ENCODE measurements at regions not wholly inside any gene's neighbourhood (a gene's known extent, or its start where the extent isn't known, plus 50 kb on each side); places are given as distances from the start of the nearest gene placed in this dataset.

DNA sequence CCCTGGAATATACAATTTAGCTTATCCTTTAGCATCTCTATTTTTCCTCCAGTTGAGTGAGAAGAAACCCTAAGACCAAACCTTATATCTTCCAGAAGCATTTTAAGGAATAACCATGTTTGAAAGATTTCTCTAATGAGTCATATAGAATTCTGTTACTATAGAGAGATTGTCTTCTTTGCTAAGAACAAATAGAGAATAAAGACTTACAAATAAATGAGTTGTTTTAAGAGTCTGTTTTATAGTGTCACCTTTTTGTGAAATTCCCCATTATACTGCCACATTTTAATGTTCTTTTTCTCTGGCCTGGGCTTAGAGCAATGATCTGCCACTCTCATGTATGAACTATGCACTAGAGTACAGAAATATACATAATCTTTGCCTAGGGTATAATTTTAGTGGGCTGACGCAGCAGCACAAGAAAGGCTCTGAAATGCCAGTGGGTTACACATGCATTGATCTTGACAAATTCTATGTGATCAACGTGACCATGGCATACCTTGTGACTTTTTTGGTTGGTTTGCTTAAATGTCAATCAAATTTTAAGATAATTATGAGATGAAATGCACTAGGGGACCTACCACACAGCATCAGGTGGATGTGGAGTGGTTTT, 145.1 kb upstream of the MKLN1 start:
- no peak for DNase-seq (ENCODE audit: low spot score)

DNA sequence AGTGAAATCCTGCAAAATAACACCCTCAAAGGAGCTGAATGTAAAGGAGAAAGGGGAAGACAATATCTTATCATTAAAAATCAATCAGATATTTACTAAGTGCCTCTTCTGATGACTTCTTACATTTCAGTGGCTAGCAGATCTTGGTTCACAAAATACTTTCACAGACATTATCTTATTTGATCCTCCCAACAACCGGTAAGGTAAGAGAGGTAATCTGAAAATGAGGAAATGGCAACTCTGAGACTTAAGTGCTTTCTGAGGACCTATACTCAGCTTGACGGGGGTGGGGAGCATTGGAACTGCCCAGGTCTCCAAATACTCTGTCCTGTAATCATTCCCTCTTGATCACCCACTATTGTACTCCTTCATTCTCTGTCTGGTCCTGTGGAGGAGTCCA, 144.6 kb upstream of the MKLN1 start:
- DNase-seq (ENCODE audit: low spot score): no peak

DNA sequence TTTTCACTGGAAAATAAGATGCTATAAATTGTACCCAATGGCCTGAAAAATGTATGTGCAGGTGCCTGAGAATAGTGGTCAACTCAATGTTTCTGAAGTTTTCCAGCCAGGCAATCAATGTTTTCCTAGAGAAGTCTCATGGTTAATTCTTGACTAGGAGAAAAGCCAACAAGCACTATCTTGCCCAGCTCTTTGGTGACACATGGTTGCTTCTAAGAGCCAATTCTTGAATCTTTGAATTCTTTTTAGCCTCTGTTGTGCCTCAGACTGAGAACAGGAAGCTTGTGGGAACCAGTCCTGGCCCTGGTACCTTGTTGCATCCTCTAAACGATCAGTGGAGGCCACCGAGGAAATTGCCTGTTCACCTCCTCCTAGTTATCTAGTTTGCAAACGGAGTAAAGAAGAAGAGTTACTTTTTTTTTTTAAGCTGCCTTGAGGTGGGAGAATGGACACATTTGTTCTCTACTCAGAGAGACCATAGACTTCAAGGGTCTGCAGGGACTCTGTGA, 144.0 kb upstream of the MKLN1 start:
- no peak for DNase-seq (ENCODE audit: low spot score)

DNA sequence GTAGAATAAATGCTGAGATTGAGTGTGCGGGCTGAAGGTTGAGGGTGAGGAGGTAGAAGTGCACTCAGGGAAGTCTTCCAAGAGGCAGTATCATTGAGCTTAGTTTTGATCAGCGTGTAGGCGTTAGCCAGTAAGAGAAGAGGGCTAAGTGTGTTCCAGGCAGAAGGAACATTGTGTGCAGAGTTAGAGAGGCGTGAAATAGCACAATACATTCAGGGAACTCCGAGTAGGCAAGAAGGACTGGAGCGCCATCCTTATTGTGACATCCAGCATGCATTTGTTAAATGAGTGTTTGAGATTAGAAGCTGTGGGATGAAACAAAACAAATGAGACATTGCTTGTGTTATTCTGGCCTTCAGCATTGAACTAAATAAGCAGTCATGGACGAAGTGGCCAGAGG, 140.9 kb upstream of the MKLN1 start:
- no peak for DNase-seq (ENCODE audit: low spot score)

DNA sequence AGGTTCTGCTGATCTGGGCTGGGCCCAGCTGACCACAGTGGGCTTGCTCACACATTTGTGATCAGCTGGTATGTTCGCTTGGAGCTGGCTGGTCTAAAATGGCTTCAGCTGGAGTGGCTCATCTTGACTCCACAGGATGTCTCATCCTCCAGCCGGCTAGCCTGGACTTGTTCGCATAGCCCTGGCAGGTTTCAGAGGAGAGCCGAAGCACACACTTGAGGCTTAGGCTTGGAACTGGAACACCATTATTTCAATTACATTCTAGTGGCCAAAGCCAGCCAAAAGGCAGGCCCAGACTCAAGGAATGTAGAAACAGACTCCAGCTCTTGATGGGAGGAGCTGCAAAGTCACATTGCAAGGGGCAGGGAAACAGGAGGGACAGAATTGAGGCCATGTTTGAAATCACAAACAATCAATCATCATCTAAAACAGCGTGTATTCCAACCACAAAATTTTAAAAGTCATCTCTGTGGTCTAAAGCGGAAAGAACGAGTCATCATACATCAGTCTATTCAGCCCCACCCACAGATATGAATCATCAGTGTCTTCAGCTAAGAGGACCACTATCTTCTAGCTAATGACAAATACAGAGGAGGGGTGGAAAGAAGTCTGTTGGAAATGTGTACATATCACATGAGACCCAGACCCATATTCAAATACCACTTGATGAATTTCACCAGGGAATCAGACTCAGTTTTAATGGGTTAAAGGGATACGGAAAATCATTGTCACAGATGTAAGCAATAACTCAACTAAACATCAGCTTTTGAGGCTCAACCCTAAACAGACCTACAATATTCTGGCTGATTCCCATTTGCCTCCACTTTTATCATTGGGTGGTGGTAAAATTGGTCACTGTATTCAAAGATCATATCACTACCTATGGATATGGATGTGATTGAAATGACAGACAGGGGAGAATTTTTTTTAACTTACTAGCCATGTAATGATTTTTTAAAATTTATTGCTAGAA, 139.0 kb upstream of the MKLN1 start:
- no peak for DNase-seq (ENCODE audit: low spot score)

DNA sequence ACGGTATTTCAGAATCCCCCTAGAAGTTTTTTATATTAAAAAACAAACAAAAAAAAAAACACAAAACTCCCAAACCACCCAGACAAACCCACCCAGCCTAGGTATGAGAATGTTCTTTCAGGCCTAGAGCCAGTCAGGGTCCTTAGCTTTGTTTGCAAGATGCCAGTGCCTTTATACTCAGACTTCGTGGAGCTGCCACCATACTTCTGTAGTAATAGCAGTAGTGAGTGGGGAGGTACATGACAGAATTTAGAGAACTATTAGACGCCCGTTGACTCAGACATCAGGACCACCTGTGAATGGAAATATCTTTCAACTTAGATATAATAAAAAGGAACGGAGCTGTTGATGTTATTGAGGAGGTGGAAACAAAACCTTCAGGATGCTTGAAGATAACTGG, 138.2 kb upstream of the MKLN1 start:
- DNase-seq (ENCODE audit: low spot score): no peak

DNA sequence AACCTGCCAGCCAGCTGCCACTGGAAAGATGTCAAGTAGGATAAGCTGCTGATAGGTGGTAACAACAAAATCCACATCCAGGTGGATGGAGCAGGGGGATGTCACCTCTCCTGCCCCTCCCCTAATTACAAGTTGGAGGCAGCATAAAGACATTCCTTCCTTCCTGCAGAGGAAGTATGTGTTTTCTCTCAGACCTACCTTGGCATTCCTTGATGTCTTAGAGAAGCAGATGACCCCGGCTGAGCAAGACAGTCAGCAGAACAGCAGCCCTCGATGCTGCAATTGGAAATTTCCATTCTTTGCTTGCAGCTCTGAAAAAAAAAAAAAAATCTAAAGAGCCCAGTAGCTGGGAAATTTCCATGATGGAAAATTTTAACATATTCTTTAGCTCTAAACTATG, 137.5 kb upstream of the MKLN1 start:
- peak; percentile 79 for DNase-seq (ENCODE audit: low spot score)

DNA sequence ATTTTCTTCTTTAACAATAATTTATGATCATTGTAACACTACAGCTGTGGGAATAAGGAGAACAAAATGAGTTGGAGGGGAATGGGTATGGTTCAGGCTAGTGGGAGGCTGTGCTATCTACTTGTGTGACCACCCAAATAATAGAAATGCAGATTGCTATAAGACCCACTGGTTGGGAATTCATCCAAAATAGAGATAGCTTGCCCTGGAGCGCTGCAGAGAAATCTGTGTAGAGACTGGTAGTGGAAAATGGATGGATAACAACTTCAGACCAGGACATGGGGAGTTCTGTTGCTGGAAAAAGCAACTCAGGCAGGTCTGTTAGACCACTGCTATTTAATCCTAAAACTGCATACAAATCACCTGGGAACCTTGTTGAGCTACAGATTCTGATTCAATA, 137.1 kb upstream of the MKLN1 start:
- DNase-seq (ENCODE audit: low spot score): peak; percentile 48

DNA sequence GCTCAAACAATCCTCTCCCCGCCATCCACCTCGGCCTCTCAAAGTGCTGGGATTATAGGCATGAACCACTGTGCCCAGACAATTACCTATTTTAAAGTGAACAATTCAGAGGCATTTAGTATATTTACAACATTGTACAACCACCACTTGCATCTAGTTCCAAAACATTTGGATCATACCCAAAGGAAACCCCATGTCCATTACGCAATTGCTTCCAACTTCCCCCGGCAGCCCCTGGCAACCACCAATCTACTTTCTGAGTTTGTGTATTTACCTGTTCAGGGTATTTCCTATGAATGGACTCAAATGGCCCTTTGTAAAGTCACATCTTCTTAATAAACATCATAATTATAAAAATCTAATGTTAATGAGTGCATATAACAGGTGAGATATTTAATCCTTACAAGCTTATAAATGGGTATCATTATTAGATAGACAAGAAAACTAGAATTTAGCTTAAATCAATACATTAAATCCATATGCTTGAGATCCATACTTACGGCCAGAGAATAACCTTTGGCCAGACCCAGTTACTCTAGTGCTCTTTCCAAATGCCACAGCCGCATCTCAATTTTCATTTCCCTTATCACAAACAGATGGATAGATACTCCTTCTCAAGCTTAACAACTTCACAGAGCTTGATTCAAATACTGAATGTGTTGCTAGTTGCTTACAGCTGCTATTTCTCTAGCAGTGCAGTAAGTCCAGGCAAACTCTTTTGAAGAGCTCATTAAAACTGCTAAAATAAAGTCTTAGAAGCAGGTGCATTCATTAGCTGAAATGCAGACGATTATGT, 133.4 kb upstream of the MKLN1 start:
- no peak for DNase-seq (ENCODE audit: low spot score)

DNA sequence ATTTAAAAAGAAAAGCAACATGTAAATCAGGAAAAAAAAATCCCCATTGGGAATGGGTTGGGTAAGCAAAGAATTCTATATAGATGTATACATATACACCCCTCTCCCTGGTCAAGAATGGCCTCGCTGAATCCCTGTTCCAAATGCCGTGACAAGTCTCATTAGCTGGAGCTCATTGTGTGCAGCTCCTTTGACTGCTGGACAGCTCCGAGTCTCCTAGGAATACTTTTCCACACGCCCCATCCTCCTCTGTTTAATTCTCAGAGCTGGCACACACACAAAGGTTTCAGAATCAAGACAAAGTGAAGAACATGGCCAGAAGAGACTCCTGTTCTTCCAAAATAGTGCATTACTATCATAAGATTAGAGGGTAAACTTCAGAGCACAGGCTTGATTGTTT, 130.9 kb upstream of the MKLN1 start:
- no peak for DNase-seq (ENCODE audit: low spot score)

DNA sequence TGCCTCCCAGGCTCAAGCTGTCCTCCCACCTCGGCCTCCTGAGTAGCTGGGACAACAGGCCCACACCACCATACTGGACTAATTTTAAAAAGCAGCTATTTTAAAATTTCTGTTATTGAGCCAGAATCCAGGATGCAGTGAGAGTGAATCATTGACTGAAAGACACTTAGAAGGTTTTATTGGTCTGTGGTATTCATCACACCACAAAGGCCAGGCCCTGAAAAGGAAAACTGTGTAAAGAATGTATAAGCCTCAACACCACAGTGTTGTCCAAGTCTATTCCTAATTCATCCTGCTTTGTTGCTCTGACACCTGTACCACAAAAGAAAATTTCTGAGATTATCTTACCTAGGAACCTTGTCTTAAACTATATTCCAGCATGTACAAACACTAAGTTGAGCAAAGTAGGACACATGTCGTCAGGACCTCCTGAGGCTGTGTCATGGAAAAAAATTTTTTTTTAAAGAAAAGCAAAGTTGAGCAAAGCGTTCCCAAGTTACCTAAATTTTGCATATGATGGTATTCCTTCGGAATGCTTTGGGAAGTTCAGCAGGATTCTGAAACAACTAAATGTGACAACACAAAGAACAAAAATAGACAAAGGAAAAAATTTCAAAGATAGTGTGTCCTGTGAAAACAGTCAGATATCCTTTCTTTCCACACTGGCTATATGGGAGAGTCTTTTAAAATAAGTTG, 129.6 kb upstream of the MKLN1 start:
- DNase-seq (ENCODE audit: low spot score): no peak

DNA sequence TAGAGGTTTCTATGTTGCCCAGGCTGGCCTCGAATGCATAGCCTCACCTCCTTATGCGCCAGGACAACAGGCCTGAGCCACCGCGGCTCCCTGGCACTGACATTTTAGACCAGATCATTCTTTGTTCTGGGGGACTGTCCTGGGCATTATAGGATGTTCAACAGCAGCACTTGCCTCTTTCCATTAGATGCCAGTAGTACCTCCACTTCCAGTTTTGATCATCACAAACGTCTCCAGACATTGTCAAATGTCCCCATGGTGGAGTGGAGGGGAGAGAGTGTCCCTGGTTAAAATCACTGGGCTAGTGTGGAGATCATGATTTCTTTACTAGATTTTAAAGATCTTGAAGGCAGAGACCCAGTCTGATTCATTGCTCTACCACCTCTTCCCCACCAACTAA, 125.2 kb upstream of the MKLN1 start:
- DNase-seq (ENCODE audit: low spot score): no peak

DNA sequence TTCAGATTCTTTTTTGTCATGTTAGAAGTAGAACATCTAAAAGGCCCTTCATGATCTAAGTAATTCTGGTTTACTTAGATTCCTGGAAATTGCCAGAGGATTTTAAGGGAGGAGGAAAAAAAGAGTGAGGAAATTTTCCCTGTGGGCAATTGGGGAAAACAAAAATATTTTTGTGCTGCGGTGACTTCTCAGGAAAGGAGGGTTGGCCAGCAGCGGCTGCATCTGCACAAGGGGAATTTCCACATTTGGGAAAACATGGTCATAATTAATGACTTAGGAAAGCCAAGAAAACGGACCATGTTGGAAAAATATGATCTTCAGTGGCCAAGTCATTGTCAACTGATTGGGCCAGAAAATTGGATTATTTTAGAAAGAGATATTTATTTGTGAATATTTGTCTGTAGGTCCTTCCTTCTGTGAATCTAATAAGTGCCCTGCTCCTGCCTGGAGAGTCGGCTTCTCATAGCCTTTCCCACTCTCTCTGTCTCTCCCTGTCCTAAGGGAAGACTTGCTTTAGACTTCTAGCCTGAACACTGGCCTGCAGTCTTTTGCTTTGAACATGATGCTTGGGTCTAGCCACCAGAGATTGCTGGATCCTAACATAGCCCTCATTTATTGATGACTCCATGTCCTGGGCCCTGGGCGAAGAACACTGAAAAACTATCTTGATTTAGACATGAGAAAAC, 124.2 kb upstream of the MKLN1 start:
- DNase-seq (ENCODE audit: low spot score): no peak

DNA sequence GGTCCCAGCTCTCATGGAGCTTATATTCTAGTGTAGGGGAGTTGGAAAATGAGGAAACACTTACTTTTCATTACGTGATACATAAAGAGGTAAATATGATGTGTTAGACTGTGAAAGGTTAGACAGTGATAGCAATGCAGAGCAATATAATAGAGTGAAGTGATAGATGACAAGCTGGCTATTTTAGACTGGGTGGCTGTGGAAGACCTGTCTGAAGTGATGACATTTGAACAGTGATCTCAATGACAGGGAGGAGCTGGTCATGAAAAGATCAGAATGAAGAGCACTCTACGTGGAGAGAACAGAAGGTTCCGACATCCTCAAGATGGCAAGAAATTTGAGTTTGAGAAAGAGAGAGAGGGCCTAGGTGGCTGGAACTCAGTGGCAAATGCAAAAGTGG, 118.9 kb upstream of the MKLN1 start:
- DNase-seq (ENCODE audit: low spot score): no peak

DNA sequence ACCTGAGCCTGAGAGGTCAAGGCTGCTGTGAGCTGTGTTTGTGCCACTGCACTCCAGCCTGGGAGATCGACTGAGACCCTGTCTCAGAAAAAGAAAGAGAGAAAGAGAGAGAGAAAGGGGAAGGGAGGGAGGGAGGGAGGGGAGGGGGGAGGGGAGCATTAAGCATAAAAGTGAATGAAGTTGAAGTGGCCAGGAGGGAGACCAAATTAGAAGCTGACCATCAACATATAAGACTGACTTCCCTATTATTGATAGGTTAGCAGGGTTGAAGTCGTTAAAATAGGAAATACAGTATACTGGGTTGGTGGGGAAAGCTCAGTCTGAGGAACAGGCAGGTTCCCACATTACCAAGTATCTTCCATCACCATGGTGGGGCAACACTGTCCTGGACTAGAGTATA, 117.1 kb upstream of the MKLN1 start:
- no peak for DNase-seq (ENCODE audit: low spot score)

DNA sequence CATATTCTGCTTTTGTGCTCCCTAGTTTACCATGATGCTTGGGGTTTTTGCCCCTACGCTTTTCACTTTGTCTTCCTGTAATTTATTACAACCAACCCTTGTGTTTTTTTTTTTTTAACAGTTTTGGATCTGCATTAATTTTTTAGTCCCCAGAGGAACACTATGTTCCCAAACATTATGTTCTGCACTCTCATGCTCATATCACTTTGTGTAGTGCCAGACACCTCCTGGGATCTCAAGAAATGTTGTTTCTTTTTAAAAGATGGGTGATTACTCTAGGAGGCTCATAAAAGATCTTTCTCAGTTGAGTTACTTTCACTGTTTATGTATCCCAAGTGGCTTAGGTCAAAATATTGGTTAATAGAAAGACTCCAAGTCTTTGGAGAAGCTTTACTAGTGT, 116.2 kb upstream of the MKLN1 start:
- no peak for DNase-seq (ENCODE audit: low spot score)

DNA sequence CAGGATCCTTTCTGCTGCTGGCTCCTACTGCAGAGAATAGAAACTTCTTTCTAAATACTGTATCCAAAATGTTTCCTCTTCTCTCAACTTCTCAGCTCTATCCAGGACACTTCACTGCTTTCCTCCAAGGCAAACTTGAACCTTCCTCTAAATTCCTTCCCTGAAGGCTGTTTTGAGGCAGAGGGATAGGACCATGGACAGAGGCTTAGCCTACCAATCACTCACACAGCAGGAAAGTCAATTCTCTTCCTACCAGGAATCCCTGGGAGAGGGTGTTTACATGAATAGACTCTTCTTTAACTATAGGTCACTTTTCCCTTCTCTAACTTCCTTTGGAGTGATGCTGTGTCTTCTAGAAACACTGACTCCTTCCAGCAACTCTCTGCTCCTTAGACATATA, 115.6 kb upstream of the MKLN1 start:
- DNase-seq (ENCODE audit: low spot score): no peak

DNA sequence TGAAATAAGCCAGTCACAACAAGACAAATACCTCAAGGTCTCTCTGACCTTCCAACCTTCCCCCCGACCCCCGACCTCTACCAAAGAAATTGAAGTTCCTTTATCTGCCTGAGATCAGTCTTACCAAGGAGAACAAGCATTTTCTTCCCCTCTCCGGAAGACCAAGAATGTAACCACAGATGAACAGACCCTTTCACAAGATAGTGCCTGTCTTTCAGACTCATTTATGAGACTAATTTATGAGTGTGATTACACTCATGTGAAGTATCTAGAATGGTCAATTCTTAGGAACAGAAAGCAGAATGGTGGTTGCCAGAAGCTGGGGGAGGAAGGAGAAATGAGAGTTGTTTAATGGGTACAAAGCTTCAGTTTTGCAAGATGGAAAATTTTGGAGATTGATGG, 108.9 kb upstream of the MKLN1 start:
- DNase-seq (ENCODE audit: low spot score): no peak

DNA sequence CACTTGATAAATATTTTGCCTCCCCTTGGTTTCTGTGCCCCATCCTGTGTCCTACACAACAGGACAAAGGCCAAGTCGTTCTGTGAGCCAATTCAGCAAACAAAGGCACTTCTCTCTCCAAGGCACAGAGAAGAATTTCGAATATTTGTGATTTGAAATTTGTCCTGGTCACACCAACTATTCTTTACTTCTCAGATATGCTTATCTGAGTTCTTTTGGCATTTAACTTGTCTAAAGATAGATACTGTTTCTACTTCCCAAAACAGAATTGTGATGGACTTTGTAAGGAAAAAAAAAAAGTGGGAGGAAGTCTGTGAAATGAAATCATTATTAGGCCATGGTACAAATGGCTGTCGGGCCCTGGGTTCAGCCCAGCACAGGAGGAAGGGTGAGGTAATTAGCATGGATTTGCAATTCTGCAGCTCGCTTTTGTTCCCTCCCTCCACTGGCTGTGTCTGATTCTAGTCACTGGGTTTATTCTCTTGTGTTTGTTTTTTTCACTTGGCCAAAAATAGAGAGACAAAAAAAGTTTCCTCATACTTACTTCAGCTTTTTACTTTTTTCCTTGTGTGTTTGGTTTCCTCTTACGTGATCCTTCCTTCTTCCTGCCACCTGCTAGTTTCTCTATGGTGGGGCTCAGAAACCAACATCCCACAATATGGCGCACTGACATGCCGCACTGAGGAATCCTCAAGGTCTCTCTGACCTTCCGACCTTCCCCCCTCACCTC, 108.2 kb upstream of the MKLN1 start:
- peak; percentile 39 for DNase-seq (ENCODE audit: low spot score)

DNA sequence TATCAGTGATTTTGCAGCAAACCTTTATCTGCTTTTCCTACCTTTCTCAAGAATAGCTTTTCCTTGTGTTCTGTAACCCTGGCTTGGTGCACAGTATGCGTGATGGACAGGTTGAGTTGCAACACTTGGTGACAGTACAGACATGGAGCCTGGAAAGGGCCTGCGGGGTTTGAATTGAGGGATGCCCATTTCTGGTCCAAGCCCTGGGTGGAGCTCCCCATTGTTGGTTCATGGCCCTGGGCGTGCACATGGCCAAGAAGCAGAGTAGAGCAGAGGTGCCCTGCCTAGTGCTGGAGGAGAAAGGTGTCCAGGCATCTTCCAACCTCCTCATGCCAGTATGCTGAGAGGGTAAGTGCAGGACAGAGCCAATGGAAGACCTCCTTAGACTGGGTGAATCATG, 106.6 kb upstream of the MKLN1 start:
- no peak for DNase-seq (ENCODE audit: low spot score)

DNA sequence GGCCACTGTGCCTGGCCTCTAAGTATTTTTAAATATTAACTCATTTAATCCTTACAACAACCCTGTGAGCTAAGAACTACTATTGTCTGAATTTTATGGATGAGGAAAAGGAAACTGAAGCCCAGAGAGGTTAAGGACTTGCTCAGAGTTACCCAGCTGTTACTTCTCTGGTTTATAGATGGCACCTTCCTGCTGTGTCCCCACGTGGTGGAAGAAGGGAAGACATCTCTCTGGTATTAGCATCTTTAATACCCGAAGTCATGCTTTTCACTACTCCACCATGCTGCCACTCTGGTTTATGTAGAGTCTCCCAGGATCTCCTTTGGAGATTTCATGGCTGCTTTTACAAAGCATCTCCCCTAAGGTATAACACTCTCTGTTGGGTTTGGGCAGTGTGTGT, 105.5 kb upstream of the MKLN1 start:
- no peak for DNase-seq (ENCODE audit: low spot score)
